ENCODE measurements at regions not wholly inside any gene's neighbourhood (a gene's known extent, or its start where the extent isn't known, plus 50 kb on each side); places are given as distances from the start of the nearest gene placed in this dataset.

DNA sequence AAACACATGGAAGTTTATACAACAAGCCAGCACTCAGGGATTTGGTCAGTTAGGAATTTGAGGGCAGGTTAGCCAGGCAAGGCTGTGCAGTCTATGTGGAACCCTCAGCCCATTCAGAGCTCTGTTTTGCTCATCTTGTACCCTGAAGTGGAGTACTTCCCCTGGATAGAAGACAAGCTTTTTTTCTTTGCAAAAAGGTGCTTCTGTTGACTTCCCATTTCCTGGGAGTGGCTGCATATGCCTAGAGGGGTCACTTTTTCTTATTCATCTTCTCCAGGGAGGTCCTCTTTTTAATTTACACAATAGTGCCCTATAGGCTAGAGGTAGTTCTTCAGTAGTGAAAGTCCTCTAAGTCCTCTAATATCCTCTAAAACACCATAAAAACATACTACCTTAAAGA is 225.0 kb upstream of the P2RY1 start:
- Histone ChIP-seq H3K36me3 (ENCODE audit: insufficient read depth, low read length) (no peaks in the 10 kb centered on the region), H3K9me3 (replicated peaks; ENCODE audit: low read length) (no peaks in the 10 kb centered on the region), H3K4me1 (ENCODE audit: control insufficient read depth, insufficient read depth, low read length) (no peaks in the 10 kb centered on the region), H3K27me3 (ENCODE audit: control insufficient read depth, insufficient read depth, low read length) (no peaks in the 10 kb centered on the region), H3K4me3 (ENCODE audit: low read length) (no peak overlapping the region), H3K4me2 (ENCODE audit: low read length) (no peak overlapping the region), H3K9ac (ENCODE audit: low read depth, low read length) (no peak overlapping the region)

DNA sequence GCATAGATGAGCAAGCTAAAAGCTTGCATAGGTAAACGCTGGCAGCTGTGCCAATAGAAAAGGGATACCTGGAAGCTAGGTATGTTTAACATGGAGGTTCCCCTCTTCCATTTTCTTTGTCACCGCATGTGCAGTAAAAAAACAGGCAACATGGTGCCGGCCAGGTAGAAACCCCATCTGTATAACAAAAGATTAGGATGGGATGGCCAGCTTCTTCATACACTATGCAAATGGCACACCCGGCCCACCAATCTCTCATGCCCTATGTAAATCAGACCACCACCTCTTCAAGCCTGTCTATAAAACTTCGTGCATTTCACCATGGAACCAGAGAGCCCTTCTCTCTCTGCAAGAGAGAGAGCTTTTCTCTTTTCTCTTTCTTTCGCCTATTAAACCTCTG is 224.3 kb upstream of the P2RY1 start:
- H3K27me3 ChIP-seq (ENCODE audit: control insufficient read depth, insufficient read depth, low read length) = no peaks in the 10 kb centered on the region
- H3K4me2 ChIP-seq (ENCODE audit: low read length) = no peak overlapping the region
- no peaks in the 10 kb centered on the region for H3K36me3 ChIP-seq (ENCODE audit: insufficient read depth, low read length)
- no peak overlapping the region for H3K4me3 ChIP-seq (ENCODE audit: low read length)
- no peaks in the 10 kb centered on the region for H3K4me1 ChIP-seq (ENCODE audit: control insufficient read depth, insufficient read depth, low read length)
- H3K9me3 ChIP-seq (replicated peaks; ENCODE audit: low read length) = no peaks in the 10 kb centered on the region
- H3K9ac ChIP-seq (ENCODE audit: low read depth, low read length) = no peak overlapping the region

DNA sequence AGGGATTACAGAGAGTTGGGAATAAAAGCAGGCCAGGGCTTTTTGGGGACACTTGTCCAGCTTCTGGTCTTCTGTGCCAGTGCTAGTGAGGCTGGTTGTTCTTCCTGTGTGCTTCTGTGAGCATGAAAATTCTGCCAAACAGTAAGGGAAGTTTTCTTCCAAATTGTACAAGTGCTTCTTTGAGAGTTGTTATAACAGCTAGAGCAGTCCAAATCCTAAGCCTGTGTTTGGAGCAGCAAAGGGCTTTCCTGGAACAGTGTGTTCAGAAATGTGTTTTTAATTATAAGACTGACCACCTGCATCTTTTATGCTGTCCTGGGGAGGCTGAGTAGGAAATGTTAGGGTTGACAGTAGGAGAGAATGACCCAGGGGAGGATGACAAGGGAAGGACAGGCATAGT is 223.0 kb upstream of the P2RY1 start:
- no peaks in the 10 kb centered on the region for H3K27me3 ChIP-seq (ENCODE audit: control insufficient read depth, insufficient read depth, low read length)
- H3K36me3 ChIP-seq (ENCODE audit: insufficient read depth, low read length) = no peaks in the 10 kb centered on the region
- no peaks in the 10 kb centered on the region for H3K4me1 ChIP-seq (ENCODE audit: control insufficient read depth, insufficient read depth, low read length)
- H3K4me2 ChIP-seq (ENCODE audit: low read length) = no peak overlapping the region
- no peak overlapping the region for H3K9ac ChIP-seq (ENCODE audit: low read depth, low read length)
- H3K9me3 ChIP-seq (replicated peaks; ENCODE audit: low read length) = no peaks in the 10 kb centered on the region
- no peak overlapping the region for H3K4me3 ChIP-seq (ENCODE audit: low read length)

DNA sequence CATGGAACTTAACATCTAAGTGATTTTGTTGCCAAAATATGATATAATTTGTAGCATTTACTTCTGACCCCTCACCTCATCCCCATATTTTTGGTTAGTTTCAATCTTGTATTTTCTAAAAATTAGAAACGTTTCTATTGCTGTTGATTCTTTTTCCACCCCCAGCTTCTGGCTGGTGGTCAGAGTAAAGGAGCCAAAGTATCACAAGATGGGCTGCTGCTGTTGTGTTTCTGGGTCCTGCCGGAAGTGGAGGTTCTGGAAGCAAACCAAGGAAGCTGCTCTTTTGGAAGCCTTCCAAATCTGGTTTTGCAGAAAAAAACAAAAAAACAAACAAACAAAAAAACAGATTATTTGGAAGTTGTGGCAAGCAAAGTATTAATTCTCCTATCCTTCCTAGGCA is 221.1 kb upstream of the P2RY1 start:
- H3K4me2 ChIP-seq (ENCODE audit: low read length) = no peak overlapping the region
- no peaks in the 10 kb centered on the region for H3K9me3 ChIP-seq (replicated peaks; ENCODE audit: low read length)
- no peak overlapping the region for H3K4me3 ChIP-seq (ENCODE audit: low read length)
- H3K9ac ChIP-seq (ENCODE audit: low read depth, low read length) = no peak overlapping the region
- no peaks in the 10 kb centered on the region for H3K27me3 ChIP-seq (ENCODE audit: control insufficient read depth, insufficient read depth, low read length)
- no peaks in the 10 kb centered on the region for H3K4me1 ChIP-seq (ENCODE audit: control insufficient read depth, insufficient read depth, low read length)
- no peaks in the 10 kb centered on the region for H3K36me3 ChIP-seq (ENCODE audit: insufficient read depth, low read length)

- no peak overlapping the region for H3K4me2 ChIP-seq (ENCODE audit: low read length)
- H3K36me3 ChIP-seq (ENCODE audit: insufficient read depth, low read length) = no peaks in the 10 kb centered on the region
- no peak overlapping the region for H3K9ac ChIP-seq (ENCODE audit: low read depth, low read length)
- no peaks in the 10 kb centered on the region for H3K4me1 ChIP-seq (ENCODE audit: control insufficient read depth, insufficient read depth, low read length)
- H3K27me3 ChIP-seq (ENCODE audit: control insufficient read depth, insufficient read depth, low read length) = no peaks in the 10 kb centered on the region
- H3K9me3 ChIP-seq (replicated peaks; ENCODE audit: low read length) = no peaks in the 10 kb centered on the region
- H3K4me3 ChIP-seq (ENCODE audit: low read length) = no peak overlapping the region
Measured at GRCh38 chr3:152615681-152616080, 219.2 kb upstream of the P2RY1 start.

GRCh38 chr3:152617609-152618008 is 217.3 kb upstream of the P2RY1 start:
- Histone ChIP-seq H3K27me3 (ENCODE audit: control insufficient read depth, insufficient read depth, low read length) (no peaks in the 10 kb centered on the region), H3K36me3 (ENCODE audit: insufficient read depth, low read length) (no peaks in the 10 kb centered on the region), H3K9me3 (replicated peaks; ENCODE audit: low read length) (no peaks in the 10 kb centered on the region), H3K4me2 (ENCODE audit: low read length) (no peak overlapping the region), H3K4me1 (ENCODE audit: control insufficient read depth, insufficient read depth, low read length) (no peaks in the 10 kb centered on the region), H3K9ac (ENCODE audit: low read depth, low read length) (no peak overlapping the region), H3K4me3 (ENCODE audit: low read length) (no peak overlapping the region)

GRCh38 chr3:152618529-152618928 is 216.4 kb upstream of the P2RY1 start:
- H3K4me2 ChIP-seq (ENCODE audit: low read length) = no peak overlapping the region
- no peak overlapping the region for H3K9ac ChIP-seq (ENCODE audit: low read depth, low read length)
- no peaks in the 10 kb centered on the region for H3K9me3 ChIP-seq (replicated peaks; ENCODE audit: low read length)
- H3K27me3 ChIP-seq (ENCODE audit: control insufficient read depth, insufficient read depth, low read length) = no peaks in the 10 kb centered on the region
- no peaks in the 10 kb centered on the region for H3K4me1 ChIP-seq (ENCODE audit: control insufficient read depth, insufficient read depth, low read length)
- H3K4me3 ChIP-seq (ENCODE audit: low read length) = no peak overlapping the region
- H3K36me3 ChIP-seq (ENCODE audit: insufficient read depth, low read length) = no peaks in the 10 kb centered on the region

DNA sequence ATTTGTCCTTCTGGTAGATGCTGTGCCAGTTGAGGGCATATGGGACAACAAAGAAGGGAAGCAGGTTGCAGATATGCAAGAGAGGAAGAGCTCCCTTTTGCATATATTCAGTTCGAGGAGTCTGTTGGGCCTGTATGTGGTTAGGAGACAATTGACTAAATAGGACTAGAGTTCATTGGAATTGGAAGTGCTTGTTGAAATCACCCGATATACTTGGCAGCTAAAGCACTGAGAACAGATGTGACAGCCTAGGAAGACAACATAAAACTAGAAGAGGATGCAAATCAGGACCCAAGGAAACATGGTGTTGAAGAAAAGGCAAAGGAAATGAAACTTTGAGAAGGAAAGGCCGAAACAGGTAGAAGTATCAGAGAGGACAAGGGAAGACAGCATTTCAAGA is 215.2 kb upstream of the P2RY1 start:
- Histone ChIP-seq H3K4me1 (ENCODE audit: control insufficient read depth, insufficient read depth, low read length) (no peaks in the 10 kb centered on the region), H3K9ac (ENCODE audit: low read depth, low read length) (no peak overlapping the region), H3K4me2 (ENCODE audit: low read length) (no peak overlapping the region), H3K9me3 (replicated peaks; ENCODE audit: low read length) (no peaks in the 10 kb centered on the region), H3K27me3 (ENCODE audit: control insufficient read depth, insufficient read depth, low read length) (no peaks in the 10 kb centered on the region), H3K4me3 (ENCODE audit: low read length) (no peak overlapping the region), H3K36me3 (ENCODE audit: insufficient read depth, low read length) (no peaks in the 10 kb centered on the region)

DNA sequence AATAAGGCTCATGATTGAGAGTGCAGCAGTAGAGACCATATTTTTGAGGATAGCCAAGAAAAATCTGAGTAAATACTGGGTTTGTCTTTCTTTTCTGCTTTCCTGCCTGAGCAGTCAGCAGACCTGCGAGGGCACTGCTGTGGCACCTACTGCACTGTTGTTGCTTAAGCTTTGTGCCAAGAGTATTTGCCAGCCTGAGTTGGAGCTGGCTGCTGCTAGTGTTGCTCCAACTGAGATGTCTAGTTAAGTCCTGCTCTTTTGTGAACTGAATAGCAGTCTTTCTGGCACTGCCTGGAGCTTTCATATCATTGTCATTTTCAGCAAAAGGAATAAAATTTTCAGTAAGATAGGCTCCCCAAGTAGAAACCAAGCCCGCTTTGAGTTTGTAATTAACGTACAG is 214.5 kb upstream of the P2RY1 start:
- H3K4me3 ChIP-seq (ENCODE audit: low read length) = no peak overlapping the region
- H3K9me3 ChIP-seq (replicated peaks; ENCODE audit: low read length) = no peaks in the 10 kb centered on the region
- H3K36me3 ChIP-seq (ENCODE audit: insufficient read depth, low read length) = no peaks in the 10 kb centered on the region
- no peak overlapping the region for H3K9ac ChIP-seq (ENCODE audit: low read depth, low read length)
- no peaks in the 10 kb centered on the region for H3K27me3 ChIP-seq (ENCODE audit: control insufficient read depth, insufficient read depth, low read length)
- no peak overlapping the region for H3K4me2 ChIP-seq (ENCODE audit: low read length)
- no peaks in the 10 kb centered on the region for H3K4me1 ChIP-seq (ENCODE audit: control insufficient read depth, insufficient read depth, low read length)

GRCh38 chr3:152621006-152621868 is 213.7 kb upstream of the P2RY1 start:
- Histone ChIP-seq H3K4me2 (ENCODE audit: low read length) (no peak overlapping the region), H3K27me3 (ENCODE audit: control insufficient read depth, insufficient read depth, low read length) (no peaks in the 10 kb centered on the region), H3K36me3 (ENCODE audit: insufficient read depth, low read length) (no peaks in the 10 kb centered on the region), H3K4me3 (ENCODE audit: low read length) (no peak overlapping the region), H3K4me1 (ENCODE audit: control insufficient read depth, insufficient read depth, low read length) (no peaks in the 10 kb centered on the region), H3K9me3 (replicated peaks; ENCODE audit: low read length) (no peaks in the 10 kb centered on the region), H3K9ac (ENCODE audit: low read depth, low read length) (no peak overlapping the region)

DNA sequence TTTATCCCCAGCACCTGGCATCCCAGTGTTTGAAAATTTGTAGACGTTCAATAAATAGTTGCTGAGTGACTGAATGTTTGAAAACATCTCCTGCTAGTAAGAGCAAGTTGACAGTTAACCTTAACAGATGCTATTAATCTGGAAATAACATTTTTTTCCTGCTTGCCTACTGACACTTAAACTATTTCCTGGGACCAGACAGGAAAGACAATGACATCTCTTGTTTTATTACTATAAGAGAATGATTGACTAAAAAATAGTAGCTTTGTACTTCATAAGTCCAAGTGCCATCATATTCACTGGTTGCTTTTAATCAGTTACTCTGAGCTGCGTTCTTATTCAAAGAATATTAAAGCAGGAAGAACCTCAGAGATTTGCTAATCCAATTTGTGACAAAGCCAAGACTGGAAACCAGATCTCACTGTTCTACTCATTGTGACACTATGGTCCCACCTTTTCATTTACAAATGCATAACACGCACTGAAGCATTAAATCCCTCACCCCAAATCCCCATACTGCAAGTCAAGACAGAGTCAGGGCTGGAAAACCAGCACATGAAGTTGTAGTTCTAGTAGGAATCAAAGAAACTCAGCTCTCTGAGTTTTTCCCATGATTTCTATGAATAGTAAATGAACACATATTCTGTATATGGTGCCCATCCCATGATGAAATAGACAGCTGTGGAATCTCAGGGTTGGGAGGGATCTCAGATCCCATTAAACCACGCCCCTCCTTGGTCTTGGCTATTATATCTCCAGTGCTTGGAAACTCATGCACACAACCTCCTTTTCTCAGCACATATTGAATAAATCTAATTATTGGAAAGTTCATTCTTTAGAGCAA is 212.7 kb upstream of the P2RY1 start:
- Histone ChIP-seq H3K4me1 (ENCODE audit: control insufficient read depth, insufficient read depth, low read length) (no peaks in the 10 kb centered on the region), H3K9me3 (replicated peaks; ENCODE audit: low read length) (no peaks in the 10 kb centered on the region), H3K27me3 (ENCODE audit: control insufficient read depth, insufficient read depth, low read length) (no peaks in the 10 kb centered on the region), H3K4me3 (ENCODE audit: low read length) (no peak overlapping the region), H3K36me3 (ENCODE audit: insufficient read depth, low read length) (no peaks in the 10 kb centered on the region), H3K4me2 (ENCODE audit: low read length) (no peak overlapping the region), H3K9ac (ENCODE audit: low read depth, low read length) (no peak overlapping the region)

- H3K36me3 ChIP-seq (ENCODE audit: insufficient read depth, low read length) = no peaks in the 10 kb centered on the region
- H3K9me3 ChIP-seq (replicated peaks; ENCODE audit: low read length) = no peaks in the 10 kb centered on the region
- no peaks in the 10 kb centered on the region for H3K27me3 ChIP-seq (ENCODE audit: control insufficient read depth, insufficient read depth, low read length)
- H3K9ac ChIP-seq (ENCODE audit: low read depth, low read length) = no peak overlapping the region
- H3K4me1 ChIP-seq (ENCODE audit: control insufficient read depth, insufficient read depth, low read length) = no peaks in the 10 kb centered on the region
- no peak overlapping the region for H3K4me2 ChIP-seq (ENCODE audit: low read length)
- no peak overlapping the region for H3K4me3 ChIP-seq (ENCODE audit: low read length)
Measured at GRCh38 chr3:152622811-152623167, 212.1 kb upstream of the P2RY1 start.

Data from skeletal muscle satellite cell (primary cell).